PFSK-1 (cell line): ENCODE measurements at regions not wholly inside any gene's neighbourhood (a gene's known extent, or its start where the extent isn't known, plus 50 kb on each side); places are given as distances from the start of the nearest gene placed in this dataset.

Experiments
- FOXP2 ChIP-seq: optimal IDR thresholded peaks from 2 replicates; pipeline ENCODE3; 2011; ENCODE audit warnings: borderline replicate concordance, control low read depth, inconsistent platforms; ENCODE audit not compliant: insufficient read depth; ENCODE audit errors: extremely low read length, extremely low read depth
- POLR2AphosphoS5 ChIP-seq: IDR thresholded peaks from 2 replicates; pipeline ENCODE4 v1.6.1; 2012; ENCODE audit warnings: low read depth, mild to moderate bottlenecking, control low read depth, low read length, moderate library complexity
- SIN3A ChIP-seq: IDR thresholded peaks from 2 replicates; pipeline ENCODE4 v1.6.1; 2012; ENCODE audit warnings: mild to moderate bottlenecking, low read length, moderate library complexity, borderline replicate concordance; ENCODE audit not compliant: insufficient read depth
- TAF1 ChIP-seq: IDR thresholded peaks from 2 replicates; pipeline ENCODE4 v1.6.1; 2012; ENCODE audit warnings: low read length, control low read depth, borderline replicate concordance; ENCODE audit not compliant: insufficient read depth
- TF ChIP-seq, protein P1 (sequence below), 2 experiments: IDR thresholded peaks; 2 replicates each; pipeline versions ENCODE4 v1.6.1 to v1.8.0; 2011 to 2012; ENCODE audit warnings: low read depth in 2 of 2, low read length in 2 of 2, control low read depth in 1 of 2, inconsistent platforms in 1 of 2, mild to moderate bottlenecking in 1 of 2, moderate library complexity in 1 of 2; ENCODE audit not compliant: insufficient read depth in 1 of 2

DNA sequence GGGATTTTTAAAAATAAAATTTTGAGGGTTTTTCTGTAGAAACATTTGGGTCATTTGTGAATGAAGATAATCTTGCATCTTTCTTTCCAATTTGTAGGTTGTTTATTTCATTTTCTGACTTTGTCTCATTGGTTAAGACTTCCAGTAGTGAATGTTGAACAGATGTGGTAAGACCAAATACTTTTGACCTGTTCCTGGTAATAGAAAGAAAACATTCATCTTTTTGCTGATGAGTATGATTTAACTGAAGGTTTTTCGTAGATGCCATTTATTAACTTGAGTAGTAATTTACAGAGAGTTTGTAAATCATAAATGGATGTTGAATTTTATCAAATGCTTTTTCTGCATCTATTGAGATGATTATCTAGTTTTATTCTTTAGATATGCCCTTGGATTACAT lies 416.1 kb upstream of the CITED2 start:
- TF ChIP-seq SIN3A (no peak), TAF1 (no peak), FOXP2 (no peak), POLR2AphosphoS5 (no peak)
- TF ChIP-seq, protein P1, sequence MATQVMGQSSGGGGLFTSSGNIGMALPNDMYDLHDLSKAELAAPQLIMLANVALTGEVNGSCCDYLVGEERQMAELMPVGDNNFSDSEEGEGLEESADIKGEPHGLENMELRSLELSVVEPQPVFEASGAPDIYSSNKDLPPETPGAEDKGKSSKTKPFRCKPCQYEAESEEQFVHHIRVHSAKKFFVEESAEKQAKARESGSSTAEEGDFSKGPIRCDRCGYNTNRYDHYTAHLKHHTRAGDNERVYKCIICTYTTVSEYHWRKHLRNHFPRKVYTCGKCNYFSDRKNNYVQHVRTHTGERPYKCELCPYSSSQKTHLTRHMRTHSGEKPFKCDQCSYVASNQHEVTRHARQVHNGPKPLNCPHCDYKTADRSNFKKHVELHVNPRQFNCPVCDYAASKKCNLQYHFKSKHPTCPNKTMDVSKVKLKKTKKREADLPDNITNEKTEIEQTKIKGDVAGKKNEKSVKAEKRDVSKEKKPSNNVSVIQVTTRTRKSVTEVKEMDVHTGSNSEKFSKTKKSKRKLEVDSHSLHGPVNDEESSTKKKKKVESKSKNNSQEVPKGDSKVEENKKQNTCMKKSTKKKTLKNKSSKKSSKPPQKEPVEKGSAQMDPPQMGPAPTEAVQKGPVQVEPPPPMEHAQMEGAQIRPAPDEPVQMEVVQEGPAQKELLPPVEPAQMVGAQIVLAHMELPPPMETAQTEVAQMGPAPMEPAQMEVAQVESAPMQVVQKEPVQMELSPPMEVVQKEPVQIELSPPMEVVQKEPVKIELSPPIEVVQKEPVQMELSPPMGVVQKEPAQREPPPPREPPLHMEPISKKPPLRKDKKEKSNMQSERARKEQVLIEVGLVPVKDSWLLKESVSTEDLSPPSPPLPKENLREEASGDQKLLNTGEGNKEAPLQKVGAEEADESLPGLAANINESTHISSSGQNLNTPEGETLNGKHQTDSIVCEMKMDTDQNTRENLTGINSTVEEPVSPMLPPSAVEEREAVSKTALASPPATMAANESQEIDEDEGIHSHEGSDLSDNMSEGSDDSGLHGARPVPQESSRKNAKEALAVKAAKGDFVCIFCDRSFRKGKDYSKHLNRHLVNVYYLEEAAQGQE (IDR thresholded peaks at IDR 0.05; ENCODE audit: insufficient read depth in 1 of 2, low read depth in 2 of 2, low read length in 2 of 2) = no peak

- TF ChIP-seq SIN3A (no peak), FOXP2 (no peak)
- TF ChIP-seq, protein P1 (IDR thresholded peaks at IDR 0.05; ENCODE audit: insufficient read depth in 1 of 2, low read depth in 2 of 2, low read length in 2 of 2) = no peak
Observed at GRCh38 chr6:139784222-139784769, 409.8 kb upstream of the CITED2 start.

- TF ChIP-seq POLR2AphosphoS5 (no peak), FOXP2 (no peak), TAF1 (no peak), SIN3A (no peak)
- TF ChIP-seq, protein P1 (IDR thresholded peaks at IDR 0.05; ENCODE audit: insufficient read depth in 1 of 2, low read depth in 2 of 2, low read length in 2 of 2) = no peak
Observed at GRCh38 chr6:139779988-139780774, 405.7 kb upstream of the CITED2 start.

- TF ChIP-seq FOXP2 = no peak
- TF ChIP-seq SIN3A = no peak
- no peak for TF ChIP-seq POLR2AphosphoS5
- TF ChIP-seq, protein P1 (IDR thresholded peaks at IDR 0.05; ENCODE audit: insufficient read depth in 1 of 2, low read depth in 2 of 2, low read length in 2 of 2) = no peak
- TF ChIP-seq TAF1 = no peak
Observed at GRCh38 chr6:139778688-139779087, 404.2 kb upstream of the CITED2 start.

- TF ChIP-seq POLR2AphosphoS5 = no peak
- TF ChIP-seq TAF1 = no peak
- TF ChIP-seq FOXP2 = no peak
- TF ChIP-seq, protein P1 (IDR thresholded peaks at IDR 0.05; ENCODE audit: insufficient read depth in 1 of 2, low read depth in 2 of 2, low read length in 2 of 2) = no peak
- TF ChIP-seq SIN3A = no peak
Observed at GRCh38 chr6:139778106-139778505, 403.7 kb upstream of the CITED2 start.
